ENCODE measurements at regions not wholly inside any gene's neighbourhood (a gene's known extent, or its start where the extent isn't known, plus 50 kb on each side); places are given as distances from the start of the nearest gene placed in this dataset.

GRCh38 chr10:52409195-52409594, 95.1 kb downstream of the DKK1 start:
- Histone ChIP-seq H3K4me3 (ENCODE audit: low read depth, low read length) (no peak overlapping the region), H3K36me3 (ENCODE audit: control insufficient read depth, insufficient read depth, low read length) (no peaks in the 10 kb centered on the region), H3K27me3 (ENCODE audit: control insufficient read depth, insufficient read depth, low read length) (no peaks in the 10 kb centered on the region)
- TF ChIP-seq, protein P1, sequence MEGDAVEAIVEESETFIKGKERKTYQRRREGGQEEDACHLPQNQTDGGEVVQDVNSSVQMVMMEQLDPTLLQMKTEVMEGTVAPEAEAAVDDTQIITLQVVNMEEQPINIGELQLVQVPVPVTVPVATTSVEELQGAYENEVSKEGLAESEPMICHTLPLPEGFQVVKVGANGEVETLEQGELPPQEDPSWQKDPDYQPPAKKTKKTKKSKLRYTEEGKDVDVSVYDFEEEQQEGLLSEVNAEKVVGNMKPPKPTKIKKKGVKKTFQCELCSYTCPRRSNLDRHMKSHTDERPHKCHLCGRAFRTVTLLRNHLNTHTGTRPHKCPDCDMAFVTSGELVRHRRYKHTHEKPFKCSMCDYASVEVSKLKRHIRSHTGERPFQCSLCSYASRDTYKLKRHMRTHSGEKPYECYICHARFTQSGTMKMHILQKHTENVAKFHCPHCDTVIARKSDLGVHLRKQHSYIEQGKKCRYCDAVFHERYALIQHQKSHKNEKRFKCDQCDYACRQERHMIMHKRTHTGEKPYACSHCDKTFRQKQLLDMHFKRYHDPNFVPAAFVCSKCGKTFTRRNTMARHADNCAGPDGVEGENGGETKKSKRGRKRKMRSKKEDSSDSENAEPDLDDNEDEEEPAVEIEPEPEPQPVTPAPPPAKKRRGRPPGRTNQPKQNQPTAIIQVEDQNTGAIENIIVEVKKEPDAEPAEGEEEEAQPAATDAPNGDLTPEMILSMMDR (IDR thresholded peaks at IDR 0.05; ENCODE audit: insufficient read depth, low read length, poor library complexity, severe bottlenecking) = no peak
- DNase-seq (ENCODE audit: low read depth) = no peak

DNA sequence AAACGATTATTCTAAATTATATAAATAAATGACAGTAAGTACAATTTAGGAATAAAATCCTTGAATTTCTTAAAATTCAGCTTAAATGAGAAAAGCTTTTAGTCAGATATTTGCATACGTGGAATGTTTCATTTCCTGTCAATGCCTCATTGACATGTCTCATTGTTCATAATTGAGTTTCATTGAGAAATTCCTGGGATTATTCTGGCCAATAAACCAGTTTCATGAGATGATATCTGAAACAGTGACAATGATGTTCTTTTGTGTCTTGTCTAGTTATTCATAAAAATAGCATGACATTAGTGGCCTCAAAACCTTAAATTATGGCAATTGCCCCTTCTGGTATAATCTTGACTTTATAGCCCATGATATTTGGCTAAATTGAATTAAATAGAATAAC, 95.8 kb downstream of the DKK1 start:
- TF ChIP-seq, protein P1 (IDR thresholded peaks at IDR 0.05; ENCODE audit: insufficient read depth, low read length, poor library complexity, severe bottlenecking) = no peak
- Histone ChIP-seq H3K4me3 (ENCODE audit: low read depth, low read length) (no peak overlapping the region), H3K36me3 (ENCODE audit: control insufficient read depth, insufficient read depth, low read length) (no peaks in the 10 kb centered on the region), H3K27me3 (ENCODE audit: control insufficient read depth, insufficient read depth, low read length) (no peaks in the 10 kb centered on the region)
- DNase-seq (ENCODE audit: low read depth) = no peak

DNA sequence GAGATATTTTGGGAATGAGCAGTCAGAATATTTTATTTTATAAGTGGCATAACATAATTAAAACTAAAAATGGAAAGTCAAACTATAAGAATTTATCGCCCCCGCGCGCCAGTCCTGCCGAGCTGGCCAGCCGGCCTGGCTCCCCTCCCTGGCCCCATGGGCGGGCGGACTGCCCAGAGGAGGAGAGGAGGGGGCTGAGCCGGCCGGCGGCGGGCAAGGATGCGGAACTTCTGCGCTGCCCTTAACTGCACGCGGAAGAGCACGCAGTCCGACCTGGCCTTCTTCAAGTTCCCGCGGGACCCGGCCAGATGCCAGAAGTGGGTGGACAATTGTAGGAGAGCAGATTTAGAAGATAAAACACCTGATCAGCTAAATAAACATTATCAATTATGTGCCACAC, 96.8 kb downstream of the DKK1 start:
- Histone ChIP-seq H3K36me3 (ENCODE audit: control insufficient read depth, insufficient read depth, low read length) (no peaks in the 10 kb centered on the region), H3K27me3 (ENCODE audit: control insufficient read depth, insufficient read depth, low read length) (no peaks in the 10 kb centered on the region), H3K4me3 (ENCODE audit: low read depth, low read length) (no peak overlapping the region)
- no peak for DNase-seq (ENCODE audit: low read depth)
- TF ChIP-seq, protein P1 (IDR thresholded peaks at IDR 0.05; ENCODE audit: insufficient read depth, low read length, poor library complexity, severe bottlenecking) = no peak

- H3K4me3 ChIP-seq (ENCODE audit: low read depth, low read length) = no peak overlapping the region
- TF ChIP-seq, protein P1 (IDR thresholded peaks at IDR 0.05; ENCODE audit: insufficient read depth, low read length, poor library complexity, severe bottlenecking) = no peak
- H3K36me3 ChIP-seq (ENCODE audit: control insufficient read depth, insufficient read depth, low read length) = no peaks in the 10 kb centered on the region
- DNase-seq (ENCODE audit: low read depth) = no peak
- no peaks in the 10 kb centered on the region for H3K27me3 ChIP-seq (ENCODE audit: control insufficient read depth, insufficient read depth, low read length)
These were observed 105.2 kb downstream of the DKK1 start for GRCh38 chr10:52419281-52419680.

DNA sequence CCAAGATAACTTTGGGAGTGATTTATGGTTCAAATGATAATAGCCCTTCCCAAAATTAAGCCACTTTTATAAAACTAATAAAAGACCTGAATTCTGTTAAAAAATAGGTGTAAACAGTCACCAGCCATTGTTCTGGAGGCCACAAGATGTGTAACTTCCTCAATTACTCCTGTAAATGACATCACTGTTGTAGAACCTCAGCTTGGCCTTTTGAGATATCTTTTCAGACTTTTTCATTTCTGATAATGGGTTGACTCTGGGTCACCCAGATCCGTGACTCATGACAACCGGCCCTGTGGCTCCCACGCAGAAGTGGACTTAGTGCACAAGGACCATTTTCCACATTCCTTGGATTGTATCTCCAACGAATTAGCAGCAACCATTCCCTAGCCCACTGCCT, 106.6 kb downstream of the DKK1 start:
- Histone ChIP-seq H3K27me3 (ENCODE audit: control insufficient read depth, insufficient read depth, low read length) (no peaks in the 10 kb centered on the region), H3K36me3 (ENCODE audit: control insufficient read depth, insufficient read depth, low read length) (no peaks in the 10 kb centered on the region), H3K4me3 (ENCODE audit: low read depth, low read length) (no peak overlapping the region)
- DNase-seq (ENCODE audit: low read depth) = no peak
- TF ChIP-seq, protein P1 (IDR thresholded peaks at IDR 0.05; ENCODE audit: insufficient read depth, low read length, poor library complexity, severe bottlenecking) = no peak

- TF ChIP-seq, protein P1 (IDR thresholded peaks at IDR 0.05; ENCODE audit: insufficient read depth, low read length, poor library complexity, severe bottlenecking) = no peak
- no peak for DNase-seq (ENCODE audit: low read depth)
These were observed 109.3 kb downstream of the DKK1 start for GRCh38 chr10:52423369-52423768.

More at GRCh38 chr10:52423369-52423768, 109.3 kb downstream of the DKK1 start:
- no peak overlapping the region for H3K4me3 ChIP-seq (ENCODE audit: low read depth, low read length)
- no peaks in the 10 kb centered on the region for H3K27me3 ChIP-seq (ENCODE audit: control insufficient read depth, insufficient read depth, low read length)
- H3K36me3 ChIP-seq (ENCODE audit: control insufficient read depth, insufficient read depth, low read length) = no peaks in the 10 kb centered on the region
